ENCODE measurements at regions not wholly inside any gene's neighbourhood (a gene's known extent, or its start where the extent isn't known, plus 50 kb on each side); places are given as distances from the start of the nearest gene placed in this dataset.

DNA sequence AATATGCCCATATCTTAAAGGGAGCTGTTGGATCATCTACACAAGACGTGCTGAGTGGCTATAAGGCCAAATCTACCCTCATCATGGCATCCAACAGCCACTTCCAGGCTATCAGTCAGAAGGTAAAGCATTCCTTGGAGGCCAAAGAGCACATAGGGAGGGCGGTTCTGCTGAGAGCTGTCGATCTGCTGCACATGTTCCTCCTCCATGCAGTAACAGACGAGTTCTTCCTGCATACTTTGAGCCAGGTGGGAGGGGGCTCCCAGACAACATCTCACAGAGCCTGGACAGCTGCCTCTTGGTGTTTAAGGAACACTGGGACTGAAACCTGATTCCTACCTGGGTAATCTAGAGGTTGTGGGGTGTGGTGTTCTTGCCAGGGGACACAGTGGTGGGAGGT is 93.3 kb upstream of the RAI14 start:
- WGBS, 2 donors = 76 to 77% methylated on average over 4 of the region's 4 CpGs
- no peak for FAIRE-seq
- no peak for DNase-seq
- H3K9me3 ChIP-seq = no peaks in the 10 kb centered on the region
- no peak overlapping the region for H3K27ac ChIP-seq
- intact Hi-C loops (cut with DNase I) = no loop called here
- ATAC-seq = no peak
- H3K4me3 ChIP-seq = no peak overlapping the region
- H3K36me3 ChIP-seq = no peaks in the 10 kb centered on the region
- H3K27me3 ChIP-seq = no peaks in the 10 kb centered on the region
- H3K4me1 ChIP-seq = no peaks in the 10 kb centered on the region
- TF ChIP-seq, protein P1, sequence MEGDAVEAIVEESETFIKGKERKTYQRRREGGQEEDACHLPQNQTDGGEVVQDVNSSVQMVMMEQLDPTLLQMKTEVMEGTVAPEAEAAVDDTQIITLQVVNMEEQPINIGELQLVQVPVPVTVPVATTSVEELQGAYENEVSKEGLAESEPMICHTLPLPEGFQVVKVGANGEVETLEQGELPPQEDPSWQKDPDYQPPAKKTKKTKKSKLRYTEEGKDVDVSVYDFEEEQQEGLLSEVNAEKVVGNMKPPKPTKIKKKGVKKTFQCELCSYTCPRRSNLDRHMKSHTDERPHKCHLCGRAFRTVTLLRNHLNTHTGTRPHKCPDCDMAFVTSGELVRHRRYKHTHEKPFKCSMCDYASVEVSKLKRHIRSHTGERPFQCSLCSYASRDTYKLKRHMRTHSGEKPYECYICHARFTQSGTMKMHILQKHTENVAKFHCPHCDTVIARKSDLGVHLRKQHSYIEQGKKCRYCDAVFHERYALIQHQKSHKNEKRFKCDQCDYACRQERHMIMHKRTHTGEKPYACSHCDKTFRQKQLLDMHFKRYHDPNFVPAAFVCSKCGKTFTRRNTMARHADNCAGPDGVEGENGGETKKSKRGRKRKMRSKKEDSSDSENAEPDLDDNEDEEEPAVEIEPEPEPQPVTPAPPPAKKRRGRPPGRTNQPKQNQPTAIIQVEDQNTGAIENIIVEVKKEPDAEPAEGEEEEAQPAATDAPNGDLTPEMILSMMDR (IDR thresholded peaks at IDR 0.05) = no peak

DNA sequence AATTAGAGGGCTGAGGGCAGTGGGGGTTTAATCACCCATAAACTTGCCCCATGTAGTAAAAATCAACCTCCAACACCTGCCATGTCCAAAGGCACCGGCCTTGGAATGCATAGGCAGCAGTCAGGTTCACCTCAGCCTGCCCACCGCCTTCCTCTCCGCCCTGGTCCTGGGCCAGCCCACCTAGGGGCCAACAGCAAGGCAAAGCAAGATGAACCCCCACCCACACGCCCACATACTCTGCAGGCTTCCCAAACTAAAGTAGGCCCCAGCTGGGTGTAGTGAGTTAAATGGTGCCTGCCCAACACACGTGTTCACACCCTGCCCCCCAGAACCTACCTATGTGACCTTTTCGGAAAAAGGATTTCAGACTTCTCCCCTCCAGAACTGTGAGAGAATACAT is 92.9 kb upstream of the RAI14 start:
- FAIRE-seq (no peak), ATAC-seq (no peak)
- WGBS, 2 donors = 91 to 92% methylated on average over 6 of the region's 6 CpGs

DNA sequence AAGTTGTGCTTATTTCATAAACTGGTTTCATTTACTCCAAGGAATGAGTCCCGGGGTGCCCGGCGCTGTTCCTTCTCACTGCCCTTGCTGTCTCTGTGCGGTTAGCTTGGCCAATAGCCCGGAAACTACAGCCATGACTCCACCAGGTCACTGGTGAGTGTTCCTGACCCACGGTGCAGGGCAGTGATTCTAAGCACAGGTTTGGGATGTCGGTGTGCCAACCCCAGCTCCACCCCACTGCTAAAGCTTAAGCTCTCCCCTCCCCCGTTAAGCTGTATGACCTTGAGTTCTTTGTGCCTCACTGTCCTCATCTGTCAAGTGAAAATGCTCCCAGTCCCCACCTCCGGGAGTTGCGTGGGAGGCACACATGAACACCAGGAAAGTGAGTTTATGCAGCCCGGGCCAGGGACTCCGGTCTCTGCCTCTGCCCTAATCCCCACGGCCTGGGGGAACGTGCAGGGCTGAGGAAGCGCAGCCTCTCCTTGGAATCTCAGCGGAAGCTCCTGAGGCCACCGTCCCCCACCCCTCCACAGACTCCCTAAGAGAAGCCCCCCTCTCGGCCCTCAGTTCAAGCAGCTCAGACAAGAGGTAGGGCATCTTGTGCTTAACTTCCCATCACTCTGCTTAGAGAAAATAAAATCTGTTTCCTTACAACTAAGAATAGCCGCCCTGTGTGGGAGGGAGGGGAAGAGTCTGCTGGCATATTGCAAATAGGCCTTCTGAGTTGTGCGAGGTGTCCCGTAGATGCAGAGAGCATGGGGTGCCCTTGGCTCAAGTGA is 92.0 kb upstream of the RAI14 start:
- H3K27ac ChIP-seq = no peak overlapping the region
- intact Hi-C loops (cut with DNase I) = no loop called here
- no peaks in the 10 kb centered on the region for H3K9me3 ChIP-seq
- DNase-seq (peak in 1 of 6 donors; percentile 13), ATAC-seq (peak in 2 of 4 donors; percentile 32 to 55), FAIRE-seq (no peak)
- H3K27me3 ChIP-seq = no peaks in the 10 kb centered on the region
- TF ChIP-seq, protein P1 (IDR thresholded peaks at IDR 0.05) = no peak
- H3K4me1 ChIP-seq = no peaks in the 10 kb centered on the region
- WGBS, 2 donors = 60 to 62% methylated on average over 21 of the region's 21 CpGs
- H3K4me3 ChIP-seq = no peak overlapping the region
- no peaks in the 10 kb centered on the region for H3K36me3 ChIP-seq

More for the DNA sequence above, 92.9 kb upstream of the RAI14 start:
- Histone ChIP-seq H3K9me3 (no peaks in the 10 kb centered on the region), H3K36me3 (no peaks in the 10 kb centered on the region), H3K27ac (no peak overlapping the region), H3K4me1 (no peaks in the 10 kb centered on the region), H3K27me3 (no peaks in the 10 kb centered on the region), H3K4me3 (no peak overlapping the region)
- intact Hi-C loops (cut with DNase I) = no loop called here
- TF ChIP-seq, protein P1 (IDR thresholded peaks at IDR 0.05) = no peak
- DNase-seq = no peak

DNA sequence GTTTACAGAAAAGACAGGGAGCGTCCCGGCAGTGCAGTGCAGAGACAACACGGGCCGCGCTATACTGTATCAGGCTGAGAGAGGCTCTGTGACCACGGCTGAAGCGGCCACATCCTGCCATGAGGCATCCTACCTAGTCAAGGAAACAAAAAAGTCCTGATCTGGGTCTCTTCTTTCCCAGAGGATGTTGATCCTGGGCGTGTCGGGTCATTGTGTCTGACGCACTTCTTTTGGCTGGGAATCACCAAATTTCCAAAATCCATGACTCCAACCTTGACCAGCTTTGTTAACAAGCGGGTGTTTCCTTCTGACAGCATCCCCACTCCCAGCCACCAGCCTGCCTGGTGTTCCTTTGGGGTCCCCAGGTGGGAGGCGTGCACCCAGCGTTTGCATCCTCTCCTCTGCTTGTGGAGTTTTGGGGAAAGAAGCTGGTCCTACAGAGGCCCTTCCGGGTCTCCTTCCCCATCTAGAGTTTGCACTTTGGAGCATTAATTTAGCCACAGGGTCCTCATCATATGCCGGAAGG is 91.4 kb upstream of the RAI14 start:
- intact Hi-C loops (cut with DNase I) = no loop called here

More for the DNA sequence above, 91.4 kb upstream of the RAI14 start:
- no peak for FAIRE-seq
- H3K9me3 ChIP-seq = no peaks in the 10 kb centered on the region
- no peak for DNase-seq
- H3K36me3 ChIP-seq = no peaks in the 10 kb centered on the region
- 80 to 83% methylated on average over 14 to 15 of the region's 15 CpGs for WGBS, 2 donors
- no peaks in the 10 kb centered on the region for H3K27me3 ChIP-seq
- peak overlapping the region in 1 of 4 donors; percentile 3 for H3K27ac ChIP-seq
- TF ChIP-seq, protein P1 (IDR thresholded peaks at IDR 0.05) = no peak
- no peak overlapping the region for H3K4me3 ChIP-seq
- ATAC-seq = peak in 1 of 4 donors; percentile 13
- no peaks in the 10 kb centered on the region for H3K4me1 ChIP-seq
